Gastroesophageal sphincter (tissue), 3 donors: ENCODE measurements at regions not wholly inside any gene's neighbourhood (a gene's known extent, or its start where the extent isn't known, plus 50 kb on each side); places are given as distances from the start of the nearest gene placed in this dataset.

Experiments
- EP300 ChIP-seq: sonication (generic); formaldehyde crosslinking; IDR thresholded peaks from one replicate; pipeline ENCODE4 v1.6.1; 2017; ENCODE audit warnings: antibody characterized with exemption, mild to moderate bottlenecking
- POLR2A ChIP-seq, 2 donors: fragments of 450-650 bp; IDR thresholded peaks; one replicate each; pipeline ENCODE4 v1.6.1; 2017; ENCODE audit warnings: antibody characterized with exemption in 2 of 2, mild to moderate bottlenecking in 2 of 2, moderate library complexity in 1 of 2
- POLR2AphosphoS5 ChIP-seq: sonication (generic); formaldehyde crosslinking; IDR thresholded peaks from one replicate; pipeline ENCODE4 v1.6.1; 2017; ENCODE audit warnings: antibody characterized with exemption
- TF ChIP-seq, protein P1 (sequence below), 4 experiments: fragments of 200-600 bp in 2 of 4; fragments of 450-650 bp in 2 of 4; sonication (generic) in 1 of 4; IDR thresholded peaks; one replicate each; pipeline ENCODE4 v1.5.1; 2017 to 2019; ENCODE audit warnings: antibody characterized with exemption in 4 of 4, mild to moderate bottlenecking in 2 of 4, moderate library complexity in 2 of 4

DNA sequence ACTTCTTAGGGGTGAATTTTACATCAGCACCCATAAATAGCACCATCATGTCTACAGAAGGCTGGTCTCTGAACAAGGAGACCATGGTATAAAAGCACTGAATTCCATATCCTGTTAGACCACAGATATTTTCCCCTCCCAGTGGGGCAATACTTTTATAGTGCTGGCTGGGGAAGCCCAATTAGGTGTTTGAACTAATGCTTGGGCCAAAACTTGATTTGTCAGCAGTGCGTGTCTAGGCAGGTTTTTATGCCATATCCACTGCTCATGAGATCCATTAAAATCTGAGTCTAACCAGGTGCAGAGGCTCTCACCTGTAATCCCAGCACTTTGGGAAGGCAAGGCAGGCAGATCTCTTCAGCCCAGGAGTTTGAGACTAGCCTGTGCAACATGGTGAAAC is 623.0 kb downstream of the NPHP4 start:
- TF ChIP-seq, protein P1, sequence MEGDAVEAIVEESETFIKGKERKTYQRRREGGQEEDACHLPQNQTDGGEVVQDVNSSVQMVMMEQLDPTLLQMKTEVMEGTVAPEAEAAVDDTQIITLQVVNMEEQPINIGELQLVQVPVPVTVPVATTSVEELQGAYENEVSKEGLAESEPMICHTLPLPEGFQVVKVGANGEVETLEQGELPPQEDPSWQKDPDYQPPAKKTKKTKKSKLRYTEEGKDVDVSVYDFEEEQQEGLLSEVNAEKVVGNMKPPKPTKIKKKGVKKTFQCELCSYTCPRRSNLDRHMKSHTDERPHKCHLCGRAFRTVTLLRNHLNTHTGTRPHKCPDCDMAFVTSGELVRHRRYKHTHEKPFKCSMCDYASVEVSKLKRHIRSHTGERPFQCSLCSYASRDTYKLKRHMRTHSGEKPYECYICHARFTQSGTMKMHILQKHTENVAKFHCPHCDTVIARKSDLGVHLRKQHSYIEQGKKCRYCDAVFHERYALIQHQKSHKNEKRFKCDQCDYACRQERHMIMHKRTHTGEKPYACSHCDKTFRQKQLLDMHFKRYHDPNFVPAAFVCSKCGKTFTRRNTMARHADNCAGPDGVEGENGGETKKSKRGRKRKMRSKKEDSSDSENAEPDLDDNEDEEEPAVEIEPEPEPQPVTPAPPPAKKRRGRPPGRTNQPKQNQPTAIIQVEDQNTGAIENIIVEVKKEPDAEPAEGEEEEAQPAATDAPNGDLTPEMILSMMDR (IDR thresholded peaks at IDR 0.05) = no peak
- no peak for TF ChIP-seq POLR2A (IDR thresholded peaks at IDR 0.05)
- TF ChIP-seq POLR2AphosphoS5 = no peak
- no peak for TF ChIP-seq EP300
